HG03469 (cell line): ENCODE measurements at regions not wholly inside any gene's neighbourhood (a gene's known extent, or its start where the extent isn't known, plus 50 kb on each side); places are given as distances from the start of the nearest gene placed in this dataset.

Experiments used
- ATAC-seq: cut with Tn5 transposase; IDR thresholded peaks from one replicate; pipeline ENCODE4 v1.9.1; 2021; ENCODE audit warnings: mild to moderate bottlenecking, moderate library complexity, moderate number of reproducible peaks; ENCODE audit not compliant: unreplicated experiment

GRCh38 chr2:121955426-121955825 is 200.0 kb downstream of the TSN start:
- no peak for ATAC-seq

GRCh38 chr2:121955872-121956271 is 200.4 kb downstream of the TSN start:
- ATAC-seq = no peak

- no peak for ATAC-seq
These were observed 204.8 kb downstream of the TSN start for GRCh38 chr2:121960251-121960650.

- ATAC-seq = no peak
These were observed 206.3 kb downstream of the TSN start for GRCh38 chr2:121961761-121962160.

- no peak for ATAC-seq
These were observed 210.2 kb downstream of the TSN start for GRCh38 chr2:121965661-121966060.

GRCh38 chr2:121966663-121967062 is 211.2 kb downstream of the TSN start:
- no peak for ATAC-seq

- no peak for ATAC-seq
These were observed 213.7 kb downstream of the TSN start for GRCh38 chr2:121969166-121969565.

GRCh38 chr2:121969766-121970639 is 214.6 kb downstream of the TSN start:
- no peak for ATAC-seq

GRCh38 chr2:121972203-121972602 is 216.8 kb downstream of the TSN start:
- no peak for ATAC-seq

GRCh38 chr2:121974897-121975661 is 219.6 kb downstream of the TSN start:
- peak; percentile 98 for ATAC-seq

- ATAC-seq = no peak
These were observed 221.5 kb downstream of the TSN start for GRCh38 chr2:121976926-121977325.

- ATAC-seq = no peak
These were observed 221.9 kb downstream of the TSN start for GRCh38 chr2:121977326-121977725.

- no peak for ATAC-seq
These were observed 237.2 kb downstream of the TSN start for GRCh38 chr2:121992700-121993099.

GRCh38 chr2:121993682-121994081 is 238.2 kb downstream of the TSN start:
- no peak for ATAC-seq

GRCh38 chr2:121994238-121995206 is 239.1 kb downstream of the TSN start:
- no peak for ATAC-seq

GRCh38 chr2:121998751-121999150 is 243.3 kb downstream of the TSN start:
- ATAC-seq = no peak

- ATAC-seq = no peak
These were observed 243.8 kb downstream of the TSN start for GRCh38 chr2:121999264-121999663.

- ATAC-seq = no peak
These were observed 245.3 kb downstream of the TSN start for GRCh38 chr2:122000556-122001340.

- ATAC-seq = no peak
These were observed 246.0 kb downstream of the TSN start for GRCh38 chr2:122001441-122001874.
